ENCODE measurements at regions not wholly inside any gene's neighbourhood (a gene's known extent, or its start where the extent isn't known, plus 50 kb on each side); places are given as distances from the start of the nearest gene placed in this dataset.

DNA sequence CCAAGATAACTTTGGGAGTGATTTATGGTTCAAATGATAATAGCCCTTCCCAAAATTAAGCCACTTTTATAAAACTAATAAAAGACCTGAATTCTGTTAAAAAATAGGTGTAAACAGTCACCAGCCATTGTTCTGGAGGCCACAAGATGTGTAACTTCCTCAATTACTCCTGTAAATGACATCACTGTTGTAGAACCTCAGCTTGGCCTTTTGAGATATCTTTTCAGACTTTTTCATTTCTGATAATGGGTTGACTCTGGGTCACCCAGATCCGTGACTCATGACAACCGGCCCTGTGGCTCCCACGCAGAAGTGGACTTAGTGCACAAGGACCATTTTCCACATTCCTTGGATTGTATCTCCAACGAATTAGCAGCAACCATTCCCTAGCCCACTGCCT is 106.6 kb downstream of the DKK1 start:
- Mint-ChIP-seq H3K27me3 (ENCODE audit: insufficient read depth, unreplicated experiment) (no peaks in the 10 kb centered on the region), H3K4me1 (ENCODE audit: insufficient read depth, unreplicated experiment) (peaks cover 5% of the 10 kb centered on the region), H3K4me3 (ENCODE audit: unreplicated experiment) (no peak overlapping the region), H3K36me3 (ENCODE audit: insufficient read depth, unreplicated experiment) (no peaks in the 10 kb centered on the region), H3K27ac (ENCODE audit: low read depth, unreplicated experiment) (no peak overlapping the region), H3K9me3 (ENCODE audit: unreplicated experiment) (no peaks in the 10 kb centered on the region)
- ChIA-PET POLR2A (interaction anchor here (0.6 kb wide), 1 partner anchor 32 kb away, joined by 3 read pairs; no protein-coding TSS in a partner anchor), CTCF (interaction anchor here (0.6 to 0.7 kb wide), 2 partner anchors 64 to 139 kb away, joined by 3 read pairs; no protein-coding TSS in a partner anchor)
- TF ChIP-seq CTCF (IDR thresholded peaks at IDR 0.05; ENCODE audit: unreplicated experiment), result no peak
- intact Hi-C loops (cut with micrococcal nuclease), result no loop called here
- BruUV-seq (replicated peaks), result no TSS peak
- no peak for DNase-seq (ENCODE audit: unreplicated experiment)

DNA sequence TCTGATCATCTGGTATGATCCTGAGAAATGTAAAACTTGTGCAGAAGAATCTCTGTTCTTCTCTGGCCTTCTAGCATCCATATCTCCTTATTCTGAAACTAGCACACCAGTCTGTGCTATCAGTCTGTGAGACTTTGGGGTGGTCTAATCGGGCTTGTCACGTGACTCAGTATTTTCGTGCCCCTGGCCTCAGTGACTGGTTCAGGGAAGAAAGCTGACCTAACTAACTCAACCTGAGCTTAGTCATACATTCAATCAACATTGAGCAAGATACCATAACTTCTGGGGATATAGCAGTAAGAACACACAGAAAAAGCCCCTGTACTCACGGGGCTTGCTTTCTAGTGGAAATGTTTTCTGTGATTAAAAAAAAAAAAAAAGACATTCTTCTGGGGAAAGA is 109.3 kb downstream of the DKK1 start:
- POLR2A ChIA-PET, result interaction anchor here (1.2 kb wide), 1 partner anchor 12 kb away, joined by 4 read pairs; no protein-coding TSS in a partner anchor
- DNase-seq (ENCODE audit: unreplicated experiment), result peak; percentile 32
- Mint-ChIP-seq H3K27ac (ENCODE audit: low read depth, unreplicated experiment) (no peak overlapping the region), H3K4me1 (ENCODE audit: insufficient read depth, unreplicated experiment) (peaks cover 5% of the 10 kb centered on the region), H3K27me3 (ENCODE audit: insufficient read depth, unreplicated experiment) (no peaks in the 10 kb centered on the region), H3K36me3 (ENCODE audit: insufficient read depth, unreplicated experiment) (no peaks in the 10 kb centered on the region), H3K9me3 (ENCODE audit: unreplicated experiment) (no peaks in the 10 kb centered on the region), H3K4me3 (ENCODE audit: unreplicated experiment) (no peak overlapping the region)
- BruUV-seq (replicated peaks), result no TSS peak
- TF ChIP-seq CTCF (IDR thresholded peaks at IDR 0.05; ENCODE audit: unreplicated experiment), result no peak
- CTCF ChIA-PET, result interaction anchor here (0.6 to 1.1 kb wide), 5 partner anchors 9 to 1370 kb away, joined by 3 to 5 read pairs (median 3); no protein-coding TSS in a partner anchor
- intact Hi-C loops (cut with micrococcal nuclease), result no loop called here

- intact Hi-C loops (cut with micrococcal nuclease), result no loop called here
- CTCF ChIA-PET, result no interaction called here
These were observed 110.3 kb downstream of the DKK1 start for GRCh38 chr10:52424341-52424740.

DNA sequence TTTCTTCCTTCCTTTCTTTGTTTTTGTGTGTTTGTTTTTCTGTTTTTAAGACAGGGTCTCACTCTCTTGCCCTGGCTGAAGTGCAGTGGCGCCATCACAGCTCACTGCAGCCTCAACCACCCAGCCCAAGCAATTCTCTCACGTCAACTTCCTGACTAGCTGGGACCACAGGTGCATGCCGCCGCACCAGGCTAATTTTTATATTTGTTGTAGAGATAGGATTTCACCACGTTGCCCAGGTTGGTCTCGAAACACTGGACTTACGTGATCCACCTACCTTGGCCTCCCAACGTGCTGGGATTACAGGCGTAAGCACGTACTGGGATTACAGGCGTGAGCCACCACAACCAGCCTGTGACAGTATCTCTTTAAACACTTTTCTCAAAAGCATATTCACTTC is 120.7 kb downstream of the DKK1 start:
- no peak for DNase-seq (ENCODE audit: unreplicated experiment)
- H3K9me3 Mint-ChIP-seq (ENCODE audit: unreplicated experiment), result no peaks in the 10 kb centered on the region
- intact Hi-C loops (cut with micrococcal nuclease), result no loop called here
- no peaks in the 10 kb centered on the region for H3K4me1 Mint-ChIP-seq (ENCODE audit: insufficient read depth, unreplicated experiment)
- H3K27me3 Mint-ChIP-seq (ENCODE audit: insufficient read depth, unreplicated experiment), result no peaks in the 10 kb centered on the region
- CTCF ChIA-PET, result interaction anchor here (0.6 to 1.5 kb wide), 3 partner anchors 25 to 103 kb away, joined by 4 to 9 read pairs (median 5); no protein-coding TSS in a partner anchor
- no peak overlapping the region for H3K27ac Mint-ChIP-seq (ENCODE audit: low read depth, unreplicated experiment)
- no peak for TF ChIP-seq CTCF (IDR thresholded peaks at IDR 0.05; ENCODE audit: unreplicated experiment)
- H3K36me3 Mint-ChIP-seq (ENCODE audit: insufficient read depth, unreplicated experiment), result no peaks in the 10 kb centered on the region
- H3K4me3 Mint-ChIP-seq (ENCODE audit: unreplicated experiment), result no peak overlapping the region
- POLR2A ChIA-PET, result no interaction called here
- no TSS peak for BruUV-seq (replicated peaks)

More at GRCh38 chr10:52424341-52424740, 110.3 kb downstream of the DKK1 start:
- DNase-seq (ENCODE audit: unreplicated experiment), result no peak
- Mint-ChIP-seq H3K9me3 (ENCODE audit: unreplicated experiment) (peaks cover 7% of the 10 kb centered on the region), H3K4me3 (ENCODE audit: unreplicated experiment) (no peak overlapping the region), H3K4me1 (ENCODE audit: insufficient read depth, unreplicated experiment) (peaks cover 5% of the 10 kb centered on the region), H3K27ac (ENCODE audit: low read depth, unreplicated experiment) (no peak overlapping the region), H3K36me3 (ENCODE audit: insufficient read depth, unreplicated experiment) (no peaks in the 10 kb centered on the region), H3K27me3 (ENCODE audit: insufficient read depth, unreplicated experiment) (no peaks in the 10 kb centered on the region)
- TF ChIP-seq CTCF (IDR thresholded peaks at IDR 0.05; ENCODE audit: unreplicated experiment), result no peak
- BruUV-seq (replicated peaks), result no TSS peak
- POLR2A ChIA-PET, result interaction anchor here (0.7 to 1.2 kb wide), 2 partner anchors 11 to 47 kb away, joined by 3 to 4 read pairs; no protein-coding TSS in a partner anchor

Measured in MCF 10A (cell line).